ENCODE measurements at regions not wholly inside any gene's neighbourhood (a gene's known extent, or its start where the extent isn't known, plus 50 kb on each side); places are given as distances from the start of the nearest gene placed in this dataset.
"Not testable (repeated sequence)": the region's sequence is repeated elsewhere in the genome, so short reads cannot be mapped to it uniquely, and the experiment has no call there.

DNA sequence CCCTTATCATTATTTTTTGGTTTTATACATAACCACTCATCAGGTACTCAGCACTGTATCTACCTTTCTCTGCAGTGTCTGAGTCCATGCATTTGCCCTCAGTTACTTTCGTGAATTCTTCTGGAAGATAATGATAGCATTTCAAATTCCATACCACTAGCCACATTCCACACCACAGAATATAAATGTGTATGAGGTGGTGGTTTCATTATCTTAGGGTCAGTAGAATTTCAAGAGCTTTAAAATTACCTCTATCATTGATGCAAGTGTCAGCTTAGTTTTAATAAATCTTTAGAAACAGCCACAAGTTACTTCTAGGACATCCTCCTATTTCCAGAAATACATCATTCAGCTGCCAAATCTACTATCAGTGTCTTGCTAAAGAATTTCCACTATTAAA is 1578.3 kb downstream of the OLFM4 start:
- DNase-seq, result no peak

DNA sequence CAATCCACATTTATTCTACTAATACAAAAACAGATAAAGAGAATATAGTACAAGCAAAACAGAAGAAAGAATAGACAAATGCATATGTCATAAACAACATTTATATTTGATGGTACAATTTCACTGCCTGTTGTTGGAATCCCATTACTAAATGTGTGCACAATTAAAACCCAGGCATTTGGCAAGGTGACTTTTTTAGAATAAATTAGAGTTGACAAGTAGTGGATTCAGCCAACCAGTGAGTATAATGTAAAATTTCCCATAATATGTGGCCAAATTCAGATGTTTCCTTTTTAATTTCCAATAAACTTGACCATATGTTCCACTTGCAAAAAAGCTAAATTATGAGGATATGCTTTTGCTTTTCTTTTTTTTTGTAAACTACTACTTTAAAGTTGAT is 1578.8 kb downstream of the OLFM4 start:
- no peak for DNase-seq

DNA sequence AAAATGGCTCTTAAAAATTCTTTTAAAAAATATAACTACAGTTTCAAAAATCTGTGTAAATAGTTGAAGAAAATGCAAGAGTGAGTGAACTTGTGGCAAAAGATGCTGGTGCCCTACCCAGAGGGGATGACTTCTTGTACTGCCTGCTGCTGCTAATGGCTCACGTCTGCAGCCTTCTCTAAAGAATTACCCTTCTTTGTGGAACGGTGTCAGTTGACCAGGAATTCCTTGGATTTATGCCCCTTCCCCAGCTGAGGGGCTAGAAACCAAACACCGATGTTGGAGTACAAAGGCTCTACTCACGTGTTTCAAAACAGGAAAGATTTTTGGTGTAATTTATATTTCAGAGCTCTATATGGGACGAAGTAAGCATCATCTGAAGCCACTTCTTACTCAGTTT is 1582.8 kb downstream of the OLFM4 start:
- no peak for DNase-seq

DNA sequence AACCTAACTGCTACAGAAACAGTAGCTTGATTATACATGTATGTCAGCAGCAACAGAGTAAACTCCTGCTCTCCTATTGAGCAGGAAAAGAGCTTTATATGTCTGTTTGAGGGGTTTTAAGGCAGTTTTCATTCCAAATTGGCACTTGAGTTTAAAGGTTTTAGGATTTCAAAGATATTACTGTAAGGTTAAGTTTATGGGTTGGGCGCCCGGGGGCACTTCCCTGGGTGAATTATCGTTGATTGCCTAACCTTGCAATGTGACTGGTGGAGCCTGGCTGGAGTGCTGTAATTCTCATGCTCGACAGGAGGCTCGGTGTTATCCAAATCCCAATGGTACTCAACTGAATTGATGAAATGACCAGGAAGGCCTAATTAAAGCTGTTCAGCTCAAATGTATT is 1586.1 kb downstream of the OLFM4 start:
- DNase-seq, result no peak

DNA sequence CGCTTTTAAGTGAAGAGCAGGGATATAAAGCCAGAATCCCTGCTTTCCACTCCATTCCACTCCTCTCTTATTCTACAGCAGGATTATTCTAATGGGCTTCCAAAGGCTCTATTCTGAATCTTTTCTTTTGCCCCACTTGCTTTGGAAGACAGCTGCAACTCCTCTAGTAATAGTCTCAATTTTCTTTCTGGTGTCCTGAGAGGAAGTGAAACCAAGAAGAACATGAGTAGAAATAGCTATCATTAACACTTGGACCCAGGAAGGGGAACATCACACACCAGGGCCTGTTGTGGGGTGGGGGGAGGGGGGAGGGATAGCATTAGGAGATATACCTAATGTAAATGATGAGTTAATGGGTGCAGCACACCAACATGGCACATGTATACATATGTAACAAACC is 1597.9 kb downstream of the OLFM4 start:
- DNase-seq, result not testable (repeated sequence)

DNA sequence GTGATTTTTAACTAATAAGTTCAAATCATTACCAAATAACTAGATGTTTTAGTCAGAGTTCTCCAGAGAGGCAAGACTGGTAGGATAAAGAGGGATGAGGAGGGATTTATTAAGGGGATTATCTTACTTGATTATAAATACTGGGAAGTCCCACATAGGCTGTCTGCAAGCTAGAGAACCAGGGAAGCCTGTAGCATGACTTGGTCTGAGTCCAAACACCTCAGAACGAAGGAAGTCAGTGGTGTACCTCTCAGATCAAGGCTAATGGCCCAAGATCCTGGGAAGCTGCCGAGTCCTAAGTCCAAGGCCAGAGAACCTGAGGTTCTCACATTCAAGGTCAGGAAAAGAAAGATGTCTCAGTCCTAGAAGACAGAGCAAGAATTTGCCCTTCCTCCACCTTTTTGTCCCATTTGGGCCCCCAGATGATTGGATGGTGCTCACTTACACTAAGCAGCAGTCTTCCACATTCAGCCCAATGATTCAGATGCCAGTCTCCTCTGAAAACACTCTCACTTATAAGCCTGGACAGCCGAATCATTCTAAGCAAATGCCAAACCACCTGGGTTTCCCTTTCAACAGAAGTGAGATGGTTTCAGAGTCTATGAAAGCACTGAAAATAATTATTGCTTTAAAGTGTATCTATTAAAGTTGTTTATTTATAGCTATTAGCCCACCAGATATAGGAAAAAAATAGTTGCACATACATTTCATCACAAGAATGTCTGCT is 1599.2 kb downstream of the OLFM4 start:
- no peak for DNase-seq

DNA sequence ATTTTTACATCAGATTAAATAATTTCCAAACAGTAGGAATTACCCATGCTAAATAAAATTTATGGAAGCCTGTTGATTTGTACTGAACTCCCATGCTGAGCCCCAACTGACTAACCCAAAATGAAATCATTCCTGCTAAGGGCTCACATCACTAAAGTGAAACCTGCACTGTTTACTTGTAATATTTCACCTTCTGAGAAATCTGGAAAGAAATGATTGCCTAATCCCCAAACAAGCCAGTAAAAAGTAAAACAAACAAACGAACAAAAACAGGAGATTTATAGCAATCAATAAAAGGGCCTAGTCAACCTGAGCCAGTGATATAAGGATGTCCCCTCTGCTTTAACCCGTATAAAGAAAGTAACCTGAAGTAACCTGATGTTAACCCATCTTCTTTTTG is 1599.8 kb downstream of the OLFM4 start:
- peak in 1 of 2 experiments; percentile 11 for DNase-seq

DNA sequence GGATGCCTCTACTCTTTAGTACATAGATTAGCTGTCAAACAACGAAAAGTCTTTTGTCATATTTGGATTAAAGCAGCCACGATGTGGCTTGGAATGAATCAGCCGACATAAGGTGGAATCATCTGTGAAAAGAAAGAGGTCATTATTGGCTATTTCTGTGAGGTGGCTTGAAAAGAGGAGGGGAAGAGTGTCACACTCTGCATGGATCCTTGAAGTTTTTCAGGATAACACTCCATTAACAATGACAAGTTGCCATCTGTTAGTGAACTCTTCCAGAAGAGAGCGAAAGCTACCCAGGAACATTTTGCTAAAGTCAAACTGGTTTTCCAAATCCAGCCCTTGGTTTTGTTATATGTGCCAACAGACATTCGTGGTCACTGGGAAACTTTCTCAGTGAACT is 1604.8 kb downstream of the OLFM4 start:
- no peak for DNase-seq

DNA sequence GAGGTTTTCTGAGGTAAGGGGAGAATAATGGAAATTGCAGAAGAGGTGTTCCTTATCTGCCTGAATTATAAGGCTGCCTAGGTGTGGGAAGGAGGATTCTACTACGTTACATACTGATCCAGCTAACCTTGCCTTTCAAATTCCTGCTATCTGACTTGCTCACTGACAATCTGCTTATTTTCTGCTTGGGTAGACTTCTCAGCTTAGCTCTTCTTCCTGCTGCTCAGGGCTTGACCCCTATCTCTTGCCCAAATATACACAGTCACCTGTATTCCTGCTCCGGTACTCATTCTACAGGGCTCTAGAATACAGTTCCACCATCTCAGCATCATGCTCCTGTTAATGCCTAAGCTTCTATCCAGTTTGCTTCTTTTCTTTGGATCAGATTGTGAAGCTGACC is 1607.6 kb downstream of the OLFM4 start:
- DNase-seq, result no peak

DNA sequence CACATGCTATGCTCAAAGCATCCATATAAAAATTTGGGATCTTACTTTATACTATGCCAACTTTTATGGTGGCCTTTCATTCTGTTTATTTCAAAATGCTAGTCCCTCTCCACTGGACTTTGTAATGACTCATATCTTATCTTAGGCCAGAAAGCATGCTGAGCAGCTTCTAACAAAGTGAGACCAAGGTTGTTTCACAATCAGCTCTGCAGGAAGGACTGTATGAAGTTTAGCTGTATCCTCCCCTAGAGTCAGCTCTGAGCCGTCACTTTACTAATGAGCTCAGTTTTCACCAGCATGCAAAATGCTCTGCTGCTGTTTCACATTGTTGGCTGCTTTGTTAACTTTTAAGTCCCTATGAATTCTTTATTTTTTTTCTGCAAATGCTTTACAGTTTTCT is 1608.8 kb downstream of the OLFM4 start:
- no peak for DNase-seq

DNA sequence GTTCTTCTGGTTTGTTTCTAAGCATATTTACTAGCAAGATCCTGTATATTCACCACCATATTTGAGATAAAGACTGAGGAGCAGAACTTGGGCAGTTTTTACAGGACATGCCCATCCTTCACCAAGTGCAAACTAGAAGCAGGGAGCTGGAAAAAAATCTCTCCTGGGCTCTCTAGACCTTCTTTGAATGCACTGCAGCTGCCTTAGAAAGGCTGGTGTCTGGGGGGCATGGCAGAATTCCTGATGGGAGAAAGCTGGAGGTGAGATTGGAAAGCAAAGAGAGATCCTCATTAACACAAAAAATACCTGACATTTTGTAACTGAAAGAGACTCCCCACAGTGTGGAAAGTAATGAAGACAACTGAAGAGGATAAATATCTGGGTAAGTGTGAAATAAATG is 1612.1 kb downstream of the OLFM4 start:
- no peak for DNase-seq

DNA sequence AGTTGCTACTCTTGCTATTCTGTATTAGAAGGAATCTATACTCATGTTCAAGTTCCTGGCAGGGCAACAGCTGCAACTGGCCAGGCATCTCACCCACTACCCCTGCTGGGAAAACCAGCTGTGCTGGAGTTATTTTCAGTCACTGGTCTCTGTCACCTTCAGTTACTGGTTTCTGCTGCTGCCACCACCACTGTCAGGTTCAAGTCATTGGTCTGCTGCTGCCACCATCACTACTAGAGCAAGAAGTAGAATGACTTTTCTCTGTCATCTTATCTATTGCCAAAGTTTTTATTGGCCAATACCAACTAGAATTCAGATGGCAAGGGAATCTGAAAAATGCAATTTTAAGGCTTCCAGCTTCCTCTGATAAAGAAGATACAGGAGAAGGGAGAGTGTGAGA is 1615.2 kb downstream of the OLFM4 start:
- no peak for DNase-seq

DNA sequence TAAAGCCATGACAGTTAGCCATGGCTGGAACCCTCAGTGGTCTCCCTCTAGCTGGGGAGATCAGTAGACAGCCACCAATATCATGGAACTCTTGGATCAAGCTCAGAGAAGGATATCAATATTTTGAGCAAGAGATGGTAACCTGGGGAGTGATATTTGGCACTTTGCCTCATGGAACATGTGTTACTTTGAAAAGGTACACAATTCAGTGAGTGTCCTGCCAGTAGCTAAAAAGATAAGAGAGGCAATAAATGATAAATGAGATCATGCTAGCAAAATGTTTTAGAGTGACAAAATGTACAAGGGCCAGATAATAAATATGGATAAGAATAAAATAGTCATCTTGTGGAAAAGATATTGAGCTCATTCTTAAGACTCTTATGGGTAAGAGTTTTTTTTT is 1618.7 kb downstream of the OLFM4 start:
- no peak for DNase-seq

DNA sequence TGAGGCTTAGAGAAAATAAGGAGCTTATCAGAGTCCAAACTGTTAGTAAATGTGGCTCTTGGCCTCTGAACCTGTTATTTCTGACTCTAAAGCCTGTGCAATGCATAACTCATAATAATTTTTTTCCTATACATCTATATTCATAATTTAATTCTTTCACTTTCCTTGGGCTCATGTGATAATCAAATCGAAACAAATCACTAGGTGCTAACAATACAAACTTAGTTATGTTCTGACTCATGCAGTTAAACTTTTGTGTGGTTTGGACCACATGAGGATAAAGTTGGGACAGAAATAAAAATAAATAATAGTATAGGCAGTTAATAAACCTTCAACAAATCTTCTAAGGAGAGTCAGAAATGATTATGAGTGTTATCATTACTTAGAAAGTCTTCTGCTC is 1629.0 kb downstream of the OLFM4 start:
- DNase-seq, result no peak

DNA sequence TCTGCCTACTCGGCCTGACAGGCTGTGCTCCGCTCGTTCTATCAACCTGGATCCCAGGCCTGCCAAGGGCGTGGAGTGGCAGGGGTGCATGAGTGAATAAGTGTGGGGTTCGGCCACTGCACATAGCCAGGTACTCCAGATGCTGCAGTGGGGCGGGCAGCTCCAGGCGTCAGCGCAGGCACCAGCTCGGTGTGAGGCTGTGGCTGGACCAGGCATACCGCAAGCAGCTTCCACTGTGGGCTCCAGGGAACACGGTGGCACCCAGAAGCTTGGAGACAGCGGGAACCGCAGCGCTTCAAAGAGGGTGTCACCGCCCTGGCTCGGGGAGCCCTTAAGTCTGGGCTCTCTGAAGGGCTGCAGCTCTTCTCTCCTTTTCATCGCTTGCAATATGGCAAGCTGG is 1630.2 kb downstream of the OLFM4 start:
- no peak for DNase-seq

DNA sequence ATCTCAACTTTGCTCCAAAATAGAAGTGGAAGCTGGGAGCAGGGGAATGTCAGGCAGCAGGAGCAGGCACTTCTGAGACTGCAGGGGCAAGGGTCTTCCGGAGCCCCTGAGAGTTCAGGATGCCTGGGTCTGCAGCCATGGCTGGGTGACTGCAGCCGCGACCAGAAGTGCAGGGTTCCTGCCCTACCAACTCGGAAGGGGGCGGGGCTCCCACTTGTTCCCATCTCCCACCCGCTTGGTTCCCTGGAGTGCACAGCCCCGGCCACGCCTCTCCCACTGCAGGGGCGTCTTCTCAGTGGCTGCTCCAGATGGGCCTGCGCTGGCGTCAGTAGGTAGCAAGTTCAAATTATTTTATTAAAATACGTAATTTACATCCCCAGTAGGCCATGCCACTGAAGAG is 1631.7 kb downstream of the OLFM4 start:
- no peak for DNase-seq

DNA sequence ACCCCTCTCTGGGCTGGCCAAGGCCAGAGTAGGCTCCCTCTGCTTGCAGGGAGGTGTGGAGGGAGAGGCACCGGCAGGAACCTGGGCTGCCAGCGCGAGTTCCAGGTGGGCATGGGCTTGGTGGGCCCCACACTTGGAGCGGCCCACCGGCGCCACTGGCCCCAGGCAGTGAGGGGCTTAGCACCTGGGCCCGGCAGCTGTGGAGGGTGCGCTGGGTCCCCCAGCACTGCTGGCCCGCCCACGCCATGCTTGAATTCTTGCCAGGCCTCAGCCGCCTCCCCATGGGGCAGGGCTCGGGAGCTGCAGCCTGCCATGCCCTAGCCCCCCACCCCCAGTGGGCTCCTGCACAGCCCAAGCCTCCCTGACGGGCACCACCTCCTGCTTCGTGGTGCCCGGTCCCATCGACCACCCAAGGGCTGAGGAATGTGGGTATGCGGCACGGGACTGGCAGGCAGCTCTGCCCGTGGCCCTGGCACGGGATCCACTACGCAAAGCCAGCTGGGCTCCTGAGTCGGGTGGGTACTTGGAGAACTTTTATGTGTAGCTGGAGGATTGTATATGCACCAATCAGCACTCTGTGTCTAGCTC is 1648.0 kb downstream of the OLFM4 start:
- DNase-seq, result no peak

DNA sequence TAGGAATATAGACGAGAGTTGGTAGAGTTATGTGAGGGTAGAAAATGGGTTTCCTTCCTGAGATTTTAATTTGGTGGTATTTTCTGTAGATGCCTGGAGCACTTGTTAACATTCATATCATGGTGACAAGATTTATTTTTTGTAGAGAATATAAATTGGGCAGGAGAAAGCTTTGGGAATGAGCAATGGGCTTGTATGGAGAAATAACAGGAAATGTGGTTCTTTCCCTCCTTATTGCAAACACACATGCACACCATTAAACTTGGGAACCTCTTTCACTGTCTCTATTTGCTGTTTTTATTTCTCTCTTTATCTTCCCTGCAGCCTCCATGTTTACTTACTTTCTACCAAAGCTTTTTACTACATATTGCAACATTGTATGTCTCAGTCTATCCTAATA is 1653.6 kb downstream of the OLFM4 start:
- no peak for DNase-seq

DNA sequence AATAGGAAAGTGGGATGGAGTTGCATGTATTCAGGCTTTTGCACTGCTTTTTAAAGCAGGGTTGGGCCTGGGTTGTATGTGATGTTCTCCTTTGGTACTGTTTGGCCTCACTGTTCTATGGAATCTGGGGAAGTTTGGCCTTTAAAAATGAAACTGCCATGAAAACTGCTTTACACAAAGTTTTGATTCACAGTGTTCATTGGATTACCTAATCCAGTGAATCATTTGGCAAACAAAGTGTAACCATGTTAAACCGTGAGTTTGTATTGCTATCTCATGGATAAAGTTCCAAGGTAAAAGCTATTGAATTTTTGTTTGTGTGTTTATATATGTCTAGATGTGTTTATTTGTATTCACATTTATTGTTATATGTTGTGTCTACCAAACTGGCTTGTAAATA is 1658.6 kb downstream of the OLFM4 start:
- DNase-seq, result no peak

DNA sequence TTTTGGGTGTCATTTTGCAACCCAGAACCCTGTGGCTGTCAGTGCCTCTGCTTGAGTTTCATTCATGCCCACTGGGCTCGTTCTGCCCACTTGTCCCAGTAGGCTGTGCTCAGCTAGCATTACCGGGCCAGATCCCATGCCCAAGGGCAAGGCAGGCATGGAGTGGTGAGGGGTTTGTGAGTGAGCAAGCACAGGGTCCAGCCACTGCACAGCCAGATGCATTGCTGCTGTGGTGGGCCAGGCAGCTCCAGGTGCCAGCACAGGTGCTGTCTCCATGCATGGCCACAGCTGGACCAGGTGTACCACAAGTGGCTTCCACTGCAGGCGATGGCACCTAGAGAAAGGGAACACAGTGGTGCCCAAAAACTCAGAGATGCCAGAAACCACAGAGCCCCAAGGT is 1671.2 kb downstream of the OLFM4 start:
- no peak for DNase-seq

DNA sequence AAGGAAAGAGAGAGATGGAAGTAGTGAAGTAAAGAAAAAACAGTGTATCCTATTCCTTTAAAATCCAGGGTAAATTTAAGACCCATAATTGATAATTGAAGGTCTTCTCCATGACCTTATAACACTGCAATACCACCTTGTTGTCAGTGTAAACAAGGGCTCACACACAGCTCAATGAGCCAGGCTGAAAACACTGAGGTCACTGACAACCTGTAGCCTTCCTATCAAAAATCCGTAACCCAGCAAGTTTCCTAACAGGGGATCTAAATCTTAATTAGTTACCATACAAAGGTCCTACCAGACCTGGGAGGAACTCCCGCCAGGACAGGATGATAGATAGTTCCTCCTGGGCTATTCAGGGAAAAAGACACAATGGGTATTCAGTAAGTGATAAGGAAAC is 1677.1 kb downstream of the OLFM4 start:
- DNase-seq, result no peak

DNA sequence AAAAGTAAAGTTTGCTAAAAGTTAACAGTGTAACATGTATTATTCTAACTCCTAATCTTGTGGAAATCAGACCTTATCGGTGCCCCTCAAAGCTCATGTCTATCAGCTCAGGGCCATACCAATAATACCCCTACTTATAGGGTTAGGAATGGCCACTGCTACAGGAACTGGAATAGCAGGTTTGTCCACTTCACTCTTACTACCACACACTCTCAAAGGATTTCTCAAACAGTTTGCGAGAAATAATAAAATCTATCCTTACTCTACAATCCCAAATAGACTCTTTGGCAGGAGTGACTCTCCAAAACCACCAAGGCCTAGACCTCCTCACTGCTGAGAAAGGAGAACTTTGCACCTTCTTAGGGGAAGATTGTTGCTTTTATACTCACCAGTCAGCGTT is 1677.7 kb downstream of the OLFM4 start:
- no peak for DNase-seq

DNA sequence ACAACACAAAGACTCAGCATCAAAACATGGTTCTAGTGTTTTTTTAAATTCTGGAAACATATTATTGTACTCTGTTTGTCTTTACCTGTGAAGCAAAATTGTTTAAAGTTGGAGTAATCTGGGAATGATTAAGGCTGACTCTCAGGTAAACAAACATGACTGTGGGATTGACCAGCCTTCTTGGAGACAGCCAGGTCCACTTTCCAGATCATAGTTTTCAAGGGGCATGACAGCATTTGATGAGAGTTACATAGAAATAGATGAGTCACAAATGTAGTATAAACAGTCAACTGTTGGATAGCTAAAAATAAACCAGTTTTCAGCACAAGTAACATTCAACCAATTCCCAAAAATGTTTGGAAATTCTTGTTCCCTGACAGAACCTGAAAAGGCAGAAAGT is 1680.9 kb downstream of the OLFM4 start:
- no peak for DNase-seq

DNA sequence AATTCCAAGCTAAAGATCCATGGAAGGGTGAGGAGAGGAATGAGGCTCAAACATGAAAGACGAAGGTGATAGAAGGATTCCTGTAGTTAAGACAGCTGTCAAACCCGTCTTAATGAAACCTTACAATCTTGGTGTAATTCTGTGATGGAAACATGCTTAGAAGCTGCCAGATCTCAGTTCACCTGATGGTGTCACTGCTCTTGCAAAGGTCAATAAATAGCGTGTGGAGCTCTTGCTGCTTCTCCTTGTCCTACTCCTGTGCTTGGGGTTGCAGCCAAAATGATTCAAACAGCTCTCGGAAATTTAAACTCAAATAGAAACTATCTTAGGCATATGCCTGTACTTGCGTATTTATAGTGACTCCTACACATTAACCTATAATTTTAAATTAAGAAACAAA is 1705.0 kb downstream of the OLFM4 start:
- peak; percentile 16 for DNase-seq

DNA sequence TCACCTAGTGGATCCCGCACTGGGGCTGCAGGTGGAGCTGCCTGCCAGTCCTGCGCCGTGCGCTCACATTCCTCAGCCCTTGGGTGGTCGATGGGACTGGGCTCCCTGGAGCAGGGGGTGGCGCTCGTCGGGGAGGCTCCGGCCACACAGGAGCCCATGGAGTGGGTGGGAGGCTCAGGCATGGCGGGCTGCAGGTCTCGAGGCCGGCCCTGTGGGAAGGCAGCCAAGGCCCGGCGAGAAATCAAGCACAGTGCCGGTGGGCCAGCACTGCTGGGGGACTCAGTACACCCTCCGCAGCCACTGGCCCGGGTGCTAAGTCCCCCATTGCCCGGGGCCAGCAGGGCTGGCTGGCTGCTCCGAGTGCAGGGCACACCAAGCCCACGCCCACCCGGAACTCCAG is 1708.6 kb downstream of the OLFM4 start:
- not testable (repeated sequence) for DNase-seq
